GM21447 (cell line): ENCODE measurements at regions not wholly inside any gene's neighbourhood (a gene's known extent, or its start where the extent isn't known, plus 50 kb on each side); places are given as distances from the start of the nearest gene placed in this dataset.

Source experiments
- ATAC-seq: cut with Tn5 transposase; IDR thresholded peaks from one replicate; pipeline ENCODE4 v1.9.1; 2021; ENCODE audit not compliant: unreplicated experiment

DNA sequence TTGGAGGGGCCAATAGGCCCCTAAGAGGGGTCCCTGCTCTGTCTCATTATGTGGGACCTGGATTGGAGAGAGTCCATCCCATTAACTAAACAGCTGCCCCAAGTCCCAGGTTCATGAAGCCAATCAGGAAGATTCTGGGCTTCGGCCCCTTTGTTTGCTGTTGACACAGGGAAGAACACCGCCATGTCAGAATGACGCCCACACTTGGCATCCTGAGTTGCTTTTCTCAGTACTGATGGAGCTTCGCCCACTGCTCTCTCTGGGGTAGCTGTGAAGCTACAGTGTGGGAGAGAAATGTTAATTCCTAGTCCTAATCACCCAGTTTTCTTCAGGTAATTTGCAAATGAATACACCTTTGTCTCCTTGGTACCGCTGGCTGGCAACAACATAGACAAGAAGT, 264.7 kb downstream of the GLRX3 start:
- no peak for ATAC-seq

DNA sequence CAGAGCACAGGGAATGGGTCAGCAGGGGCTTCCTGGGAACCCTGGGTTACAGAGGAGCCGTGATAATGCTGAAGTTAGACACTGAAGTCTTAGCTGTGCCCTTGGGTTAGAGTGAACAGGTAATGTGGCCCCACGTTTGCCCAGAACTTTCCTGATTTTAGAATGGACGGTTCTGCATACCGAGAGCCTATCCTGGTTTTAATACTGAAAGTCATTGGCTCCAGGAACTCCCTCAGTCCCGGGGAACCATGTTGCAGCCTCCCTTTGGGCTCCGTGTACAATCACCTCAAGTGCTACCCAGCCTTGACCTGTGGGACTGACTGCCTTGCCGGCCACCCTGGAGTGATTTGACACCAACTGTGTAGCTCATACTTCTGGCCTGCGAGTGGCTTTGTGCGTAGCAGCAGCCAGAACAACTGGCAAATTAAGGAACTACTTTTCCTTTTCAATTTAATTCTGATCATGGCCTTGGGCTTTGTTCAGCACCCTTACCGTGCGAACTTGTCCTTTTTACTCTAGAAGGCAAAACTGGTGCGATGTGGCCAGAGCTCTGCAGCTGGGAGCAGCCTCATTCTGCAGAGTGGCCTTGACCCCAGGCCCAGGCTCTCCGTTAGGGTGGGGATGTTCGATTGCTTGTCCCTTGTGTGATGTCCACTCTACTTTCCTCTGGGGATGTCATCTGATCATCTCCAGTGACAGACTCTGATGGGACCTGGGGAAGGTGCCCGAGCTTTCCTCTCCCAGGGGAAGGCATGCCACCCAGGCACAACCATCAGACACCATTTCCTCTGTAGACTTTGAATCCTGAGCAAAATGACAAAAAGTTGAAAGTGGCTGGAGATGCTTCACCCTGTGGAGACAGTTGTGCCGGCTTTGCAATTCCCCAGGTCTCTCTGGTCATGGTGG, 265.9 kb downstream of the GLRX3 start:
- ATAC-seq: no peak

DNA sequence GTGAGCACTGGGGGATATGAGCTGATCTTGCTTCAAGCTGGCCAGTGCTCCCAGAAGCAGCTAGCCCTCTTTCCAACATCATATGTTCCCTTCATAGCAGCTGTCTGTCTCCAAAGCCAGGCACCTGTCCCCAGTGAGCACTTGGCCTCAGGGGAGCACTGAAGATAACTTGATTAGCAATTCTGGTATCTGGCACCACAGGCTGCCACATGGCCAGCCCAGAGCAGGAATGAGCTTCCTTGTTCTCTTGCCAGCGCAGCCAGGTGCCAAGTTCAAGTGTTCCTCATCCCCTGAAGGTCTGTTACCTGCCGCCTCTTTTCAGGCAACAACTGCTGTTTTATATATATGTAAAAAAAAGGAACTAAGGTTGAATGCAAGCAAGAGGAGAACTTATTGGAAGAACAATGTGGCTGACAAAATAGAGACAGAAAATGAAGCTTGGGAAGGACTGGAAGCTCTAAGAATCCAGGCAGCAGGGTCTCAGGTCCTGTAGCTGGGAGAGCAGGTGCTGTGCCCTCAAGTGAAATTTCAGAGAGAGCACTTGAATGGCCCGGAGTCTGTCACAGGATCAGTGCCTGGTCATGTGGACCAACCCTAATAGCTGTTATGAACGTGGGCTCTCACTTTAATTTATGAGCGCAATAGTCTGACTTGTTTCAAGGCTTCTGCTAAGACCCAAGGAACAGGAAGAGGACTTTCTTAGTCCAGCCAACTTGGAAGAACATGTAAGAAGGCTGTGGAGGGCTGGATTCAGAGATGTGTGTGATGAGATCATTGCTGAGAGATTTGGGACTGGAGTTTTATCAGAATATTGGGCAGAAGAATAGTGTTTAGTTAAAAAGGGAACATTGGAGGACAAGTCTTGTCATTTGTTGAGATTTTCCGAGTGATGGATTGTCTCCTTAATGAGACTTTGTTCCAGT, 267.2 kb downstream of the GLRX3 start:
- ATAC-seq: no peak

GRCh38 chr10:130404476-130405055, 268.4 kb downstream of the GLRX3 start:
- no peak for ATAC-seq

- ATAC-seq: no peak
Measured at GRCh38 chr10:130407052-130407451, 270.9 kb downstream of the GLRX3 start.

DNA sequence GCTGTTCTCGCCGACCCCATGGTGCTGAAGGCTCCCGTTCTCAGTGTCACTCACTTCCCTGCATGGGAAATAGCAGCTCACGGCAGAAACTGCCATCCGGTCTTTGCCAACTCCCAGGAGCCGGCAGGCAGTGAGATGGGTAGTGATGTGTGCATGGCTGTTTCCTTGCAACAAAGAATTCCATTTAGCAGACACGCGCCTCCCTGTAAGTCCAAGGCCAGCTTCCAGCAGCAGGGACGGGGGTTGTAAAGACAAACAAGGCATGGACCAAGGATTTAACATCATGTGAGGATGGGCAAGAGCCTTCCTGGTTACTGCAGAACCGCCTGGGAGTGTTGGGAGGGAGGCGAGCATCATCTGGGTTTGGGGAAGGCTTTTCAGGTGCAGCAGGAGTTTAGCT, 273.1 kb downstream of the GLRX3 start:
- ATAC-seq: no peak

DNA sequence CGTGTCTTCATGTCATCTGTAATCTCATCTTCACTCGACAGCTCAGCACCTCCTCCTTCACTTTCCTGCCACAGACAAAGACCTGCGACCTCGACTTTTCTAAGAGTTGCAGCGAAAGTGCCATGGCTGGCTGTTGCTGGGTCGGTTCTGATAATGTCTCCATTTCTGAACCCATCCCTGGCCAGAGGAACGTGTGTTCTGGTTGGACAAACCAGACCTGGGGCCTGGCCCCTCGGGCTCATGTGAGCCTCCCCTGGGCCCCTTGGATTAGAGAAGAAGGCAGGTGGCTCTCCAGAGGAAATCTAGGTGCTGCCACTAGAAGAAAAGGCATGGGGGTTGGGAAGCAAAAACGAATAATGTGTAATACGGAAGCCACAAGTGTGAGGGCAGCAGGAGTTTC, 273.7 kb downstream of the GLRX3 start:
- ATAC-seq: no peak

DNA sequence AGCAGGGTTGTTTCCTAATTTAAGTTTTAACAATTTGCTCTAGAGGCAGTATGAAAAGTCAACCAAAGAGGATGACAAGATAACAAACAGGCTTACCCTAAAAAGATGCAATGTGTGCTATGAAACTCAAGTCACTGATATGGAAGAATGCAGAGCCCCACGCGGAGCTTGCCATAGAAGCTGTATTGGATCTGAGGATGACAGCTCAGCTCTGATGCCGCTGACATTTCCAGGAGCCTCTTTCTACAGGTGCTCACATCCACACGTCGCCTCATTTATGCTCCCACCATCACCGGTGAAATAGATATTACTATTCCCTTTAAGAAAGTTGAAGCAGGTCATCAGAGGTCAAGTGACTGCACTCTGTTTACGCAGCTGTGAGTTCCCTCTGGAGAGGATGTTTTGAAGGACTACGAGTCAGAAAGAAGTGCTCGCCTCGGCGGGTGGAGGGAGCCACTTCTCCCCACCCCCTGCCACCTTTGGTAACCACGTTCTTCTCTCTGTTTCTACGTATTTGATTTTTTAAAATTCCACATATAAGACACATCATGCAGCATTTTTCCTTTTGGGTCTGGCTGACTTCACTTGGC, 275.4 kb downstream of the GLRX3 start:
- ATAC-seq: no peak

DNA sequence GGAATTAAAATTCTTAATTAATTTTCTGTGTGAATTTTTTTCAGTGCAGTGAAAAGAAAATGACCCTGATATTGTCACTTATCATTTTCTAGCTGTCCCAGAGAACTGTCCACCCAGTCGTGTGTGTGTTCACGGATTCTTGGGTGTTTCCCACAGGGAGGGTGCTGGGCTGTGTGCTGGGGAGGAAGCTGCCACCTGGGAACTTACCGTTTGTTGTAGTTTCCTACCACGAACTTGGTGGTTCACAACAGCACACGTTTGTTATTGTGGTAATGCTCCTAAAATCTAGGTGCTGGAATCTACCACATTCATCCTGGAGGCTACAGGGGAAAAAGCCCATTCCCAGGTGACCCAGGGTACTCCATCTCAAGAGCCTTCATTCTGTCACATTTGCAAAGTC, 276.1 kb downstream of the GLRX3 start:
- no peak for ATAC-seq

DNA sequence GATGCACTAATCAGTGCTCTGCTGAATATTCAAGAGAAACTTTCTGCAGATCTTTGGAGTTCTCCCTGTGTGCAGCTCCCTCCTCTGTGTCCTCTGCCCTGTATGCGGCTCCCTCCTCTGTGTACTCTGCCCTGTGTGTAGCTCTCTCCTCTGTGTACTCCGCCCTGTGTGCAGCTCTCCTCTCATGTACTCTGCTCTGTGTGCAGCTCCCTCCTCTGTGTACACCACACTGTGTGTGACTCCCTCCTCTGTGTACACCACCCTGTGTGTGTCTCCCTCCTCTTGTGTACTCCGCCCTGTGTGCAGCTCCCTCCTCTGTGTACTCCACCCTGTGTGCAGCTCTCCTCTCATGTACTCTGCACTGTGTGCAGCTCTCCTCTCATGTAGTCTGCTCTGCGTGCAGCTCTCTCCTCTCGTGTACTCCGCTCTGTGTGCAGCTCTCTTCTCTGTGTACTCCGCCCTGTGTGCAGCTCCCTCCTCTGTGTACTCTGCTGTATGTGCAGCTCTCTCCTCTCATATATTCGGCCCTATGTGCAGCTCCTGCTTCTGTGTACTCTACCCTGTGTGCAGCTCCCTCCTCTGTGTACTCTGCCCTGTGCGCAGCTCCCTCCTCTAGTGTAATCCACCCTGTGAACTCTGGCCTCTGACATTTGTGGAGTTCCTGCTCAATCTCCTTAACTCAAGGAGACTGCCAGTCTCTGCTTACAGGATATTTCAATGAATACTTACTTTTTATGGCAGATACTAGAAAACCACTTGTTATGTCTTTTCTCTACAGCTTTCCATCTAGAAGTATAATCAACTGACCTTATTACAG, 280.4 kb downstream of the GLRX3 start:
- no peak for ATAC-seq

GRCh38 chr10:130418731-130419130, 282.5 kb downstream of the GLRX3 start:
- no peak for ATAC-seq

- no peak for ATAC-seq
Measured at GRCh38 chr10:130421909-130422308, 285.7 kb downstream of the GLRX3 start.

GRCh38 chr10:130422366-130423324, 286.5 kb downstream of the GLRX3 start:
- ATAC-seq: no peak

GRCh38 chr10:130423455-130424305, 287.5 kb downstream of the GLRX3 start:
- no peak for ATAC-seq

DNA sequence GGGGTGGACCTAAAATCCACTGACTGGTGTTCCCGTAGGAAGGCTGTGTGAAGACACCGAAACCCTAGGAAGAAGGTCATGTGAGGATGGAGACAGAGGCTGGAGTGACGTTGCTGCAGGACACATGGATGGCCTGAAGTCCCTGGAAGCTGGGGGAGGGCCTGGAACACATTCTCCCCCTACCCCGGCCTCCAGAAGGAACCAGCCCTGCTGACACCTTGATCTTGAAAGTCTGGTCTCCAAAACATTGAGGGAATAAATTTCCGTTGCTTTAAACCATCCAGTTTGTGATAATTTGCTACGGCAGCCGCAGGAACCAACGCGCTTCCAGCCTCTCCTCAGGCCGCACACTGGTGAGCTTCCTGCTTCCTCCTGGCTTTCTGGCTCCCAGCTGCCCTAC, 288.2 kb downstream of the GLRX3 start:
- ATAC-seq: no peak

DNA sequence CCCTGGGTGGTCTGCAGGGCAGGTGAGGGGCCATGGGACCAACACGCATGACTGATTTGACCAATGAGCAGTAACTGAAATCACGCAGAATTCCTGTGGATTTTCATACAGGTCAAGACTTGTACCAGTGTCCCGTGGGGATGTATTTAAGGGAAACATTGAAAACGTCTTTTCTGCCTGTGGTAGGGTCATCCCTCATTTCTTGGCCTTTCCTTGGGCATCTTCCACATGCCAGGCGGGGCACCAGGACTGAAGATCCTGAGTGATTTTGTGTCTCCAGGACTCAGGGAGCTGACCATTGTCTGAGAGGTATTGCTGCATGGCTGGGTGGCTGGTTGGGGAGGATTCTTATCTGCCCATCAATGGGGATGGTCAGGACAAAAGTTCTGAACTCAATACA, 289.0 kb downstream of the GLRX3 start:
- no peak for ATAC-seq

GRCh38 chr10:130425881-130426435, 289.8 kb downstream of the GLRX3 start:
- ATAC-seq: no peak

DNA sequence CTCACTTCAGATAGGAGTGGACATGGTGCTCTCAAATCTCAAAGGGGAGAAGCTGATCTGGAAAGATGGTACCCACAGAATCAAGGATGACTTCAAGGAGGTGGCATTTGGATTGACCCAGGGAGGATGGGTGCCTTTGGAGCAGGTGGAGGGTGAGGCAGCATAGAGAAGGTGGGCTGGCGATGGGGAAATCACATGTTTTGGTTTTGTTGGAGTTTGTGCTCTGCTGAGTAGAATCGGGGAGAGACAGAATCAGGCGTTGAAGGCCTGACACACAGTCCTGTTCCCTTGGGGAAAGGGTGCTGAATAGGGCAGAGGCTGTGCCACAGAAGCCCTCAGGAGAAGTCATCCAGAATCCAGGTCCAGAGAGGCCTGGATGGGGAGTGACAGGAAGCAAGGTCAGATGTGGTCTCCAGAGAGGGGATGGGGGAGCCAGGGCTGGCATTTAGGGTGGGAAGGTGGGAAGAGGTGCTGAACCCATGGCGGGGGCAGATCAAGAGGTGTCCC, 291.1 kb downstream of the GLRX3 start:
- no peak for ATAC-seq
